ENCODE measurements at regions not wholly inside any gene's neighbourhood (a gene's known extent, or its start where the extent isn't known, plus 50 kb on each side); places are given as distances from the start of the nearest gene placed in this dataset.
"Not testable (repeated sequence)": the region's sequence is repeated elsewhere in the genome, so short reads cannot be mapped to it uniquely, and the experiment has no call there.

- Mint-ChIP-seq H3K4me1 (peaks cover 2% of the 10 kb centered on the region; the same call in 1 of the 2 replicates), H3K27ac (no peak overlapping the region), H3K36me3 (peaks cover 3% of the 10 kb centered on the region; the same call in 1 of the 2 replicates), H3K27me3 (ENCODE audit: low read depth) (peaks cover 82% of the 10 kb centered on the region), H3K4me3 (no peak overlapping the region), H3K9me3 (peaks cover 42% of the 10 kb centered on the region)
- DNase-seq (ENCODE audit: low spot score) = no peak
- TF ChIP-seq MAX (CRISPR knock-in tag; IDR thresholded peaks at IDR 0.05) (no peak), ZNF671 (CRISPR knock-in tag; IDR thresholded peaks at IDR 0.05) (no peak), ZNF532 (CRISPR knock-in tag; IDR thresholded peaks at IDR 0.05; ENCODE audit: borderline replicate concordance) (no peak), CREM (CRISPR knock-in tag; IDR thresholded peaks at IDR 0.05) (no peak), GRHL2 (CRISPR knock-in tag; IDR thresholded peaks at IDR 0.05; ENCODE audit: insufficient replicate concordance, severe bottlenecking) (no peak), PRRX2 (CRISPR knock-in tag; IDR thresholded peaks at IDR 0.05) (no peak), AR (CRISPR knock-in tag; IDR thresholded peaks at IDR 0.05) (no peak), TP53 (CRISPR knock-in tag; IDR thresholded peaks at IDR 0.05) (no peak)
- no peak for ATAC-seq
- ChIA-PET CTCF (interaction anchor here (0.6 kb wide), 1 partner anchor 8 kb away, joined by 3 read pairs; no protein-coding TSS in a partner anchor), POLR2A (no interaction called here)
These were observed 95.3 kb downstream of the HOXA1 start for GRCh38 chr7:27000496-27000895.

GRCh38 chr7:26998284-26998683 lies 97.5 kb downstream of the HOXA1 start:
- H3K4me1 Mint-ChIP-seq; CTCF ChIA-PET; ATAC-seq; DNase-seq (ENCODE audit: low spot score); POLR2A ChIA-PET; H3K4me3 Mint-ChIP-seq; H3K36me3 Mint-ChIP-seq; H3K27ac Mint-ChIP-seq: not testable (repeated sequence)
- Mint-ChIP-seq H3K27me3 (ENCODE audit: low read depth) (peaks cover 82% of the 10 kb centered on the region), H3K9me3 (peaks cover 39% of the 10 kb centered on the region)

GRCh38 chr7:26995666-26996065 lies 100.1 kb downstream of the HOXA1 start:
- Mint-ChIP-seq H3K36me3 (peaks cover 3% of the 10 kb centered on the region; the same call in 1 of the 2 replicates), H3K4me1 (peaks cover 5% of the 10 kb centered on the region; the same call in 1 of the 2 replicates), H3K27me3 (ENCODE audit: low read depth) (peaks cover 86% of the 10 kb centered on the region), H3K4me3 (no peak overlapping the region), H3K27ac (no peak overlapping the region), H3K9me3 (peaks cover 26% of the 10 kb centered on the region)
- ATAC-seq = no peak
- ChIA-PET CTCF (no interaction called here), POLR2A (no interaction called here)
- DNase-seq (ENCODE audit: low spot score) = no peak
- no peak for TF ChIP-seq EMX1 (CRISPR knock-in tag; IDR thresholded peaks at IDR 0.05)
- TF ChIP-seq NFATC4 (CRISPR knock-in tag; IDR thresholded peaks at IDR 0.05) = no peak
- TF ChIP-seq ZNF121 (CRISPR knock-in tag; IDR thresholded peaks at IDR 0.05) = no peak
- no peak for TF ChIP-seq FOXK1 (CRISPR knock-in tag; IDR thresholded peaks at IDR 0.05)
- no peak for TF ChIP-seq USF2 (CRISPR knock-in tag; IDR thresholded peaks at IDR 0.05)
- TF ChIP-seq IRF2 (CRISPR knock-in tag; IDR thresholded peaks at IDR 0.05; ENCODE audit: borderline replicate concordance, low read depth) = no peak
- no peak for TF ChIP-seq MAX (CRISPR knock-in tag; IDR thresholded peaks at IDR 0.05)
- TF ChIP-seq ERG (CRISPR knock-in tag; IDR thresholded peaks at IDR 0.05) = no peak
- no peak for TF ChIP-seq CTCF (IDR thresholded peaks at IDR 0.05)
- no peak for TF ChIP-seq PREB (CRISPR knock-in tag; IDR thresholded peaks at IDR 0.05; ENCODE audit: borderline replicate concordance)
